Amniotic stem cell (primary cell): ENCODE measurements at regions not wholly inside any gene's neighbourhood (a gene's known extent, or its start where the extent isn't known, plus 50 kb on each side); places are given as distances from the start of the nearest gene placed in this dataset.
"Not testable (repeated sequence)": the region's sequence is repeated elsewhere in the genome, so short reads cannot be mapped to it uniquely, and the experiment has no call there.

ENCODE experiments used
- DNase-seq: peaks from one replicate; lab custom pipeline; 2025; lab: John Stamatoyannopoulos, UW

GRCh38 chr2:150211164-150211631, 276.3 kb downstream of the RND3 start:
- DNase-seq, result no peak

- no peak for DNase-seq
Observed at GRCh38 chr2:150209746-150210145, 277.7 kb downstream of the RND3 start.

GRCh38 chr2:150208689-150209088, 278.8 kb downstream of the RND3 start:
- no peak for DNase-seq

GRCh38 chr2:150207979-150208378, 279.5 kb downstream of the RND3 start:
- no peak for DNase-seq

- DNase-seq, result no peak
Observed at GRCh38 chr2:150204451-150204850, 283.0 kb downstream of the RND3 start.

GRCh38 chr2:150194816-150195215, 292.7 kb downstream of the RND3 start:
- not testable (repeated sequence) for DNase-seq

- DNase-seq, result no peak
Observed at GRCh38 chr2:150192701-150193100, 294.8 kb downstream of the RND3 start.

- DNase-seq, result no peak
Observed at GRCh38 chr2:150191349-150191748, 296.1 kb downstream of the RND3 start.

GRCh38 chr2:150190546-150190945, 296.9 kb downstream of the RND3 start:
- DNase-seq, result no peak

- no peak for DNase-seq
Observed at GRCh38 chr2:150188800-150189199, 298.7 kb downstream of the RND3 start.

GRCh38 chr2:150188177-150188576, 299.3 kb downstream of the RND3 start:
- no peak for DNase-seq

GRCh38 chr2:150182566-150183235, 304.8 kb downstream of the RND3 start:
- no peak for DNase-seq

- DNase-seq, result no peak
Observed at GRCh38 chr2:150178591-150178990, 308.9 kb downstream of the RND3 start.

- DNase-seq, result no peak
Observed at GRCh38 chr2:150174971-150175421, 312.5 kb downstream of the RND3 start.

GRCh38 chr2:150174056-150174805, 313.2 kb downstream of the RND3 start:
- no peak for DNase-seq

GRCh38 chr2:150171065-150171548, 316.4 kb downstream of the RND3 start:
- DNase-seq, result no peak

- no peak for DNase-seq
Observed at GRCh38 chr2:150169237-150169629, 318.2 kb downstream of the RND3 start.

GRCh38 chr2:150168595-150169236, 318.8 kb downstream of the RND3 start:
- no peak for DNase-seq

- peak; percentile 32 for DNase-seq
Observed at GRCh38 chr2:150167711-150168110, 319.8 kb downstream of the RND3 start.

- no peak for DNase-seq
Observed at GRCh38 chr2:150166313-150167051, 321.0 kb downstream of the RND3 start.

GRCh38 chr2:150165988-150166312, 321.5 kb downstream of the RND3 start:
- no peak for DNase-seq

- DNase-seq, result no peak
Observed at GRCh38 chr2:150165442-150165841, 322.0 kb downstream of the RND3 start.
